ENCODE measurements at regions not wholly inside any gene's neighbourhood (a gene's known extent, or its start where the extent isn't known, plus 50 kb on each side); places are given as distances from the start of the nearest gene placed in this dataset.

GRCh38 chr21:23292292-23292691 lies 2294.1 kb downstream of the NCAM2 start:
- TF ChIP-seq EZH2 (IDR thresholded peaks at IDR 0.05; ENCODE audit: insufficient read depth, poor library complexity, severe bottlenecking) (no peak), EZH2phosphoT487 (IDR thresholded peaks at IDR 0.05; ENCODE audit: insufficient read depth, low read depth) (no peak)

Measured in GM23248 (cell line).